GM19395 (cell line): ENCODE measurements at regions not wholly inside any gene's neighbourhood (a gene's known extent, or its start where the extent isn't known, plus 50 kb on each side); places are given as distances from the start of the nearest gene placed in this dataset.
"Not testable (repeated sequence)": the region's sequence is repeated elsewhere in the genome, so short reads cannot be mapped to it uniquely, and the experiment has no call there.

Experiments used
- ATAC-seq: cut with Tn5 transposase; IDR thresholded peaks from one replicate; pipeline ENCODE4 v1.9.1; 2021; ENCODE audit warnings: mild to moderate bottlenecking, moderate library complexity; ENCODE audit not compliant: unreplicated experiment

DNA sequence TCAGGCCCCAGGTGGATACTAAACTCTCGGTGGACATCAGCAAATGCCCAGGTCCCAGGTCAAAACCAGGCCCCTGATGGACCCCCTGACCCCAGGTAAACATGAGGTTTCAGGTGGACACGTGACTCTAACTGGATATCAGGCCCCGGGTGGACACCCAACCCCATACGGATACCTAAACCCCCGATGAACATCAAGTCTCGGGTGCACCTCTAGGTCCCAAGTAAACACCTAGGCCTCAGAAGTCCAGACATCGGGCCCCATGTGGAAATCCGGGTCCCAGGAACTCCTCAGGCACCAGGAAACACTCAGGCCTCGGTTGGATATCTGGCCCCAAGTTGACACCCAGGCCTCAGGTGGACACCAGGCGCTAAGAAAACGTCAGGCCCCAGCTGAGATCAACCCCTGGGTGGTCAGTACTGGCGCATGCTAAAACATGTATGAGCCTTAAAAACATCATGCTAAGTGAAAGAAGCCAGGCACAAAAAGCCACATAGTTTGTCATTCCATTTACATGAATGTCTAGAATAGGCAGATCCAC is 54.4 kb upstream of the SEPTIN5 start:
- no peak for ATAC-seq

DNA sequence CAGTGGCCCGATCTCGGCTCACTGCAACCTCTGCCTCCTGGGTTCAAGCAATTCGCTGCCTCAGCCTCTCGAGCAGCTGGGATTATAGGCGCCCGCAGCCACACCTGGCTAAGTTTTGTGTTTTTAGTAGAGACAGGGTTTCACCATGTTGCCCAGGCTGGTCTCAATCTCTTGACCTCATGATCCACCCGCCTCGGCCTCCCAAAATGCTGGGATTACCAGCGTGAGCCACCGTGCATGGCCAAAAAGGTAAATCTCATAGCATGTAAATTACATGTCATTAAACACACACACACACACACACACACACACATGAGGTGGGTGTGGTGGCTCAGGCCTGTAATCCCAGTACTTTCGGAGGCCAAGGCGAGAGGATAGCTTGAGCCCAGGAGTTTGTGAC is 53.7 kb upstream of the SEPTIN5 start:
- ATAC-seq = not testable (repeated sequence)

DNA sequence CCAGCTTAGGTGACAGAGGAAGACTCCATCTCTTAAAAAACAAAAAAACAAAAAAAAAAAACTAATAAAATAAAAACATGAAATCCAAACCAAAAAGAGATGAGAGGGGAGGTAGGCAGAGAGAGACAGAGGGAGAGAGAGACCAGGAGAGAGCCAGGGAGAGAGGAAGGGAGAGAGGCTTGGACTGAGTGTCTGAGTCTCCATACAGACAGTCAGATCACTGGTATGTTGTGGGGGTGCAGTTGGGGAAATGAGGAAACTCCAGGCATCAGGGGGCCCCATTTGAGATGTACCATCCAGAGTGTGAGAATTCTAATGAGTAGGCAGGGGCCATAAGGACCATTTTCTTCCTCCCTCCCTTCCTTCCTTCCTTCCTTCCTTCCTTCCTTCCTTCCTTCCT is 53.1 kb upstream of the SEPTIN5 start:
- ATAC-seq = no peak

DNA sequence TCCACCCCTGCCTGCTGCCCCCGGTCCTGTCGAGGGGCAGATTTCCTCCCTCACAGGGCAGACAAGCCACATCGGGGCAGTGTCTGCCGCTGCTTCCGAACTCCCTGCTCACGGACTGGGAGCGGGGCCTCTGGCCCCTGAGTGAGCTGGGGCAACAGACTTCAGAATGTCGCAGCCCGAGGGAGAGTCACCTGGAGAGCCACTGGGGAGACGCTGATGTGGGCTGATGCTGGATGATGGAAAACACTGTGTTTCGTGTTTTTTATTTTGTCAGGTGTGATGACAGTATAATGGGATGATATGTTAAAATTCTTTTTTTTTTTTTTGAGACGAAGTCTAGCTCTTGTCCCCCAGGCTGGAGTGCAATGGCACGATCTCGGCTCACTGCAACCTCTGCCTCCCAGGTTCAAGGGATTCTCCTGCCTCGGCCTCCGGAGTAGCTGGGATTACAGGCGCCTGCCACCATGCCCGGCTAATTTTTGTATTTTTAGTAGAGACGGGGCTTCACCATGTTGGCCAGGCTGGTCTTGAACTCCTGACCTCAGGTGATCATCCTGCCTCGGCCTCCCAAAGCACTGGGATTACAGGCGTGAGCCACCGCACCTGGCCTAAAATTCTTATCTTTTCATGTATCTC is 52.1 kb upstream of the SEPTIN5 start:
- not testable (repeated sequence) for ATAC-seq

DNA sequence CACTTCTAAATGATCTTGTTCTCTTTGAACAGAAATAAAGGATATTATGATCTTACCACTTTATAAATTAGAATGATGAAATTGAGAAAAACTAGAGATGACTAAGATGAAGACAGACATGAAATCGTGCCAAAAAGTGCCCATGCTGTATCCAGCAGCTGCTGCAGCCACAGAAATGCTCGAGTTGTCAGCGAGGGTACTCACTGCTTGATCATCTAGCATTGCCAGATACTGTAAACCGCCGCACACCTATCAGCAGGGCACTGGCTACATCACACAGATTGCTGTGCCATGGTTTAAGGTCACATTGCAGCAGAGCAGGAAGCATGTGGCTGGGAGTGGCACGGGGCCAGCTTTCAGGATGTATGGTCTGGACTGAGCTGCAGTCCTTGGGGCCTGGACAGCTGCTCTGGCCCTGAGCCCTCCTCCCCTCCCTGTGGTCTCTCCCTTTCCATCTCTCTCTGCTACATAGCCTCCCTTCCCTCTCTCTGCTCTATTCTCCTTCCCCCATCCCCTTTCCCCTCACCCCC is 51.0 kb upstream of the SEPTIN5 start:
- ATAC-seq = no peak

DNA sequence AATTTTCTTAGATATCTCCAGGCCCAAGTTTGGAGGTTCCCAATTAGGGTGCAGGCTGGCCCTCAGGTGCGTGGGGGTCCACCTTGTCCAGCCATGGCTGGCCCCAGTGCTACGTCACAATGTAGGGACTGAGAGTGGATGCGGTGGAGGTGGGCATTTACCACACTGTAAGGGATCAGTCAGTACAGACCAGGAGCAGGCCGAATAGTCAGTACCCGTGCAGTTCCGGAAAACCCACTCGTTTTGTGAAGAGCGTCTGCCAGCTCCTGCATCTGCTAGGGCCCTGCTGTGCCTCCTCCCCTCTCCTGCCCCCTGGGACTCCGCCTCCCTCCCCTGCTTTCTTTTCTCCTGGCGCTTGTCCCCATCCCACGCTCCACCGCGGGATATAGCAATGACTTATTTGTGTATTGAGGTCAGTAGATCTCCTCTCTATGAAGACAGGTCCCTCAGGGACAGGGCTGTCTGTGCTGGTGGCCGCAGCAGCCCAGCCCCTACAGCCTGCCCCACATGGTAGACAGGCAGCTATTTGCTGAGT is 50.4 kb upstream of the SEPTIN5 start:
- no peak for ATAC-seq

DNA sequence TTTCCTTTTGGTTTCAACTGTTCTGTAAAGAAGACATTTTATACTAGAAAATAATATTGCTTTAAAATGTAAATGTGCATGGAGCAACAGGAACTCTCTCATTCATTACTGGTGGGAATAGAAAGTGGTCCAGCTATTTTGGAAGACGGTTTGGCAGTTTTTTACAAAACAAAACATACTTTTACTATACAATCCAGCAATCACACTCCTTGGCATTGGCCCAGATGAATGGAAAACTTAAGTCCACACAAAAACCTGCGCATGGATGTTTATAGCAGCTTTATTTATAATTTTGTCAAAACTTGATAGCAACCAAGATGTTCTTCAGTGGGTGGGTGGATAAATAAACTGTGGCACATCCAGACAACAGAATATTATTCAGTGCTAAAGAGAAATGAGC is 49.9 kb upstream of the SEPTIN5 start:
- ATAC-seq = no peak
